IMR-90 (cell line): ENCODE measurements at regions not wholly inside any gene's neighbourhood (a gene's known extent, or its start where the extent isn't known, plus 50 kb on each side); places are given as distances from the start of the nearest gene placed in this dataset.

Experiments used
- ATAC-seq: fragments of 200-7000 bp; cut with Tn5 transposase; 2 replicates; pipeline ENCODE4 v1.9.1; 2020; ENCODE audit warnings: low read depth, mild to moderate bottlenecking, moderate library complexity
- BruUV-seq: library from RNA; stranded (reverse); fragments of 400-500 nt; replicated peaks from 2 replicates; lab custom pipeline; 2021; lab: Mats Ljungman, UMichigan
- CTCF ChIA-PET: fragments of 300-600 bp; formaldehyde crosslinking; extraction: SDS; loops from one replicate; lab custom pipeline; 2021; ENCODE audit warnings: antibody characterized with exemption; lab: Yijun Ruan, JAX
- POLR2A ChIA-PET: fragments of 300-600 bp; sonication (Branson Sonifier 250); formaldehyde crosslinking; loops from one replicate; lab custom pipeline; 2022; ENCODE audit warnings: antibody characterized with exemption; ENCODE audit not compliant: unreplicated experiment; lab: Charles Lee
- DNase-seq: peaks from one replicate; pipeline ENCODE4 v3.0.0; 2013
- H2AFZ ChIP-seq: replicated peaks from 2 replicates; pipeline ENCODE3; 2013; ENCODE audit warnings: low read length, mild to moderate bottlenecking; ENCODE audit not compliant: poor library complexity
- H2AK5ac ChIP-seq: 2 replicates; pipeline ENCODE4 v1.6.1; 2013; ENCODE audit warnings: low read depth, low read length, inconsistent platforms
- H2AK9ac ChIP-seq: replicated peaks from 2 replicates; pipeline ENCODE3; 2013; ENCODE audit warnings: mild to moderate bottlenecking, low read depth, low read length, moderate library complexity; ENCODE audit not compliant: poor library complexity
- H2BK120ac ChIP-seq: 2 replicates; pipeline ENCODE4 v1.6.1; 2013; ENCODE audit warnings: low read depth, low read length, inconsistent platforms
- H2BK15ac ChIP-seq: 3 replicates; pipeline ENCODE4 v1.6.1; 2013; ENCODE audit warnings: low read depth, low read length, inconsistent platforms
- H2BK20ac ChIP-seq: 2 replicates; pipeline ENCODE4 v1.6.1; 2013; ENCODE audit warnings: low read depth, mild to moderate bottlenecking, inconsistent platforms, low read length, moderate library complexity
- H2BK5ac ChIP-seq: 2 replicates; pipeline ENCODE4 v1.6.1; 2013; ENCODE audit warnings: mild to moderate bottlenecking, low read depth, low read length, inconsistent platforms; ENCODE audit not compliant: poor library complexity, severe bottlenecking
- H3K14ac ChIP-seq: replicated peaks from 2 replicates; pipeline ENCODE4 v1.6.1; 2013; ENCODE audit warnings: low read depth, low read length, inconsistent platforms
- H3K18ac ChIP-seq: 2 replicates; pipeline ENCODE4 v1.6.1; 2013; ENCODE audit warnings: low read depth, low read length, control low read depth
- H3K23ac ChIP-seq: 2 replicates; pipeline ENCODE4 v1.6.1; 2013; ENCODE audit warnings: low read depth, low read length, inconsistent platforms
- H3K27ac ChIP-seq: 2 replicates; pipeline ENCODE4 v1.5.1; 2013; ENCODE audit warnings: mild to moderate bottlenecking, control low read depth, low read length; ENCODE audit not compliant: insufficient read depth
- H3K27me3 ChIP-seq: 2 replicates; pipeline ENCODE4 v1.6.1; 2013; ENCODE audit warnings: low read length; ENCODE audit not compliant: control insufficient read depth, insufficient read depth
- H3K36me3 ChIP-seq: 2 replicates; pipeline ENCODE4 v1.6.1; 2013; ENCODE audit warnings: low read length, mixed read lengths; ENCODE audit not compliant: control insufficient read depth, insufficient read depth
- H3K4ac ChIP-seq: 2 replicates; pipeline ENCODE4 v1.6.1; 2013; ENCODE audit warnings: low read depth, low read length, inconsistent platforms
- H3K4me1 ChIP-seq: 2 replicates; pipeline ENCODE4 v1.6.1; 2013; ENCODE audit warnings: low read length, mixed read lengths; ENCODE audit not compliant: control insufficient read depth, insufficient read depth
- H3K4me2 ChIP-seq: 2 replicates; pipeline ENCODE4 v1.6.1; 2013; ENCODE audit warnings: low read depth, mild to moderate bottlenecking, control low read depth, low read length, moderate library complexity
- H3K4me3 ChIP-seq: 2 replicates; pipeline ENCODE4 v1.5.1; 2013; ENCODE audit warnings: low read depth, mild to moderate bottlenecking, control low read depth, low read length, moderate library complexity; ENCODE audit not compliant: insufficient read depth
- H3K56ac ChIP-seq: 2 replicates; pipeline ENCODE4 v1.6.1; 2013; ENCODE audit warnings: low read length, inconsistent platforms; ENCODE audit not compliant: insufficient read depth; ENCODE audit errors: extremely low read depth
- H3K79me1 ChIP-seq, 2 experiments: 2 replicates each; pipeline ENCODE4 v1.6.1; 2013; ENCODE audit warnings: low read length in 2 of 2, inconsistent platforms in 1 of 2, low read depth in 1 of 2
- H3K9ac ChIP-seq: 2 replicates; pipeline ENCODE4 v1.6.1; 2013; ENCODE audit warnings: low read depth, low read length, control low read depth
- H3K9me1 ChIP-seq: 2 replicates; pipeline ENCODE4 v1.6.1; 2013; ENCODE audit warnings: low read length, inconsistent platforms; ENCODE audit not compliant: insufficient read depth
- H3K9me3 ChIP-seq: 2 replicates; pipeline ENCODE4 v1.6.1; 2013; ENCODE audit warnings: low read length; ENCODE audit not compliant: control insufficient read depth, insufficient read depth
- H4K20me1 ChIP-seq: 2 replicates; pipeline ENCODE4 v1.6.1; 2013; ENCODE audit warnings: low read length, inconsistent platforms; ENCODE audit not compliant: insufficient read depth
- H4K5ac ChIP-seq: 2 replicates; pipeline ENCODE4 v1.6.1; 2013; ENCODE audit warnings: mild to moderate bottlenecking, low read depth, low read length, control low read depth
- H4K8ac ChIP-seq, 2 experiments: 2 replicates each; pipeline ENCODE4 v1.6.1; 2013; ENCODE audit warnings: low read depth in 2 of 2, low read length in 2 of 2, control low read depth in 1 of 2, inconsistent platforms in 1 of 2
- H4K91ac ChIP-seq: 2 replicates; pipeline ENCODE4 v1.6.1; 2013; ENCODE audit warnings: low read depth, low read length, inconsistent platforms; ENCODE audit not compliant: insufficient read depth
- CHD1 ChIP-seq: IDR thresholded peaks from 2 replicates; pipeline ENCODE4 v1.6.1; 2012; ENCODE audit warnings: low read depth, low read length, improper control_type of control experiment
- ELK1 ChIP-seq: fragments of 150-350 bp; IDR thresholded peaks from 2 replicates; pipeline ENCODE4 v1.6.1; 2016; ENCODE audit warnings: low read depth, mild to moderate bottlenecking, low read length, moderate library complexity, borderline replicate concordance
- MAZ ChIP-seq: IDR thresholded peaks from 2 replicates; pipeline ENCODE4 v1.6.1; 2012; ENCODE audit warnings: low read depth, mild to moderate bottlenecking, low read length, improper control_type of control experiment, moderate library complexity, borderline replicate concordance
- MXI1 ChIP-seq: IDR thresholded peaks from 2 replicates; pipeline ENCODE4 v1.6.1; 2012; ENCODE audit warnings: low read depth, mild to moderate bottlenecking, low read length, moderate library complexity, borderline replicate concordance
- NFE2L2 ChIP-seq: fragments of 150-350 bp; IDR thresholded peaks from 2 replicates; pipeline ENCODE4 v1.6.1; 2016; ENCODE audit warnings: low read depth, mild to moderate bottlenecking, low read length
- POLR2A ChIP-seq: IDR thresholded peaks from 2 replicates; pipeline ENCODE4 v1.6.1; 2012; ENCODE audit warnings: mild to moderate bottlenecking, low read depth, low read length
- RAD21 ChIP-seq: IDR thresholded peaks from 2 replicates; pipeline ENCODE4 v1.6.1; 2012; ENCODE audit warnings: low read length, improper control_type of control experiment
- USF2 ChIP-seq: fragments of 150-350 bp; IDR thresholded peaks from 2 replicates; pipeline ENCODE4 v1.6.1; 2017; ENCODE audit warnings: mild to moderate bottlenecking, antibody characterized with exemption, low read length, low read depth
- WGBS, 2 experiments: methylation state at CpG; one replicate each; pipeline versions ENCODE4 v1.1.5 to v1.1.7; 2013; ENCODE audit warnings: missing lambda C conversion rate in 2 of 2; ENCODE audit not compliant: insufficient read length in 1 of 2; ENCODE audit errors: extremely low coverage in 2 of 2; 5-methylcytosine and 5-hydroxymethylcytosine counted together
- dilution Hi-C: fragments of 300-500 bp; cut with HindIII; formaldehyde crosslinking; loops from one replicate; pipeline ENCODE4 v1.14.3; 2018; ENCODE audit warnings: low sequenced_read_pairs; ENCODE audit not compliant: unreplicated experiment
- in situ Hi-C: fragments of 300-500 bp; cut with MboI; formaldehyde crosslinking; loops from 3 replicates; pipeline ENCODE4 v1.14.3; 2019; ENCODE audit warnings: low sequenced_read_pairs, inconsistent platforms, mixed read lengths
- intact Hi-C: fragments of 100-400 bp; cut with micrococcal nuclease; formaldehyde crosslinking; loops from 2 replicates; pipeline ENCODE4 v1.10.0; 2022

- H3K14ac ChIP-seq: no peak overlapping the region
- H2AK9ac ChIP-seq: no peak overlapping the region
- in situ Hi-C loops: no loop called here
- no peak for ATAC-seq
- no peak overlapping the region for H2AFZ ChIP-seq
- no peak for DNase-seq
- no peak overlapping the region for H3K4me2 ChIP-seq
- no peak overlapping the region for H3K9ac ChIP-seq
- H2BK120ac ChIP-seq: no peak overlapping the region
- no peak overlapping the region for H4K91ac ChIP-seq
- no peak overlapping the region for H2AK5ac ChIP-seq
- CTCF ChIA-PET: no interaction called here
- no peak overlapping the region for H3K18ac ChIP-seq
- intact Hi-C loops: no loop called here
- POLR2A ChIA-PET: no interaction called here
- no peaks in the 10 kb centered on the region for H3K36me3 ChIP-seq
- no peaks in the 10 kb centered on the region for H3K9me1 ChIP-seq
- dilution Hi-C loops: no loop called here
- no peak overlapping the region for H3K4me3 ChIP-seq
- H4K20me1 ChIP-seq: no peaks in the 10 kb centered on the region
- no peak overlapping the region for H3K4ac ChIP-seq
- no peak overlapping the region for H4K8ac ChIP-seq
- H3K23ac ChIP-seq: no peak overlapping the region
- H2BK15ac ChIP-seq: no peak overlapping the region
- TF ChIP-seq POLR2A (no peak), USF2 (no peak), MXI1 (no peak), CHD1 (no peak), NFE2L2 (no peak), MAZ (no peak), RAD21 (no peak), ELK1 (no peak)
- H3K27me3 ChIP-seq: no peaks in the 10 kb centered on the region
- peaks cover 4% of the 10 kb centered on the region for H3K9me3 ChIP-seq
- no peak overlapping the region for H3K27ac ChIP-seq
- H3K79me1 ChIP-seq: no peaks in the 10 kb centered on the region
- no peak overlapping the region for H2BK20ac ChIP-seq
- no peak overlapping the region for H2BK5ac ChIP-seq
- WGBS, 2 experiments: no CpG with 5 or more reads among the region's 1 CpG
- no peaks in the 10 kb centered on the region for H3K4me1 ChIP-seq
- H4K5ac ChIP-seq: no peak overlapping the region
- H3K56ac ChIP-seq: no peak overlapping the region
- BruUV-seq: no TSS peak
Measured at GRCh38 chr5:75965292-75965691, 117.9 kb upstream of the SV2C start.
